ENCODE measurements at regions not wholly inside any gene's neighbourhood (a gene's known extent, or its start where the extent isn't known, plus 50 kb on each side); places are given as distances from the start of the nearest gene placed in this dataset.

GRCh38 chr12:98146043-98146442, 369.3 kb upstream of the TMPO start:
- TF ChIP-seq CTCF (conservative IDR thresholded peaks at IDR 0.05; ENCODE audit: low read length) (no peak), EZH2phosphoT487 (IDR thresholded peaks at IDR 0.05; ENCODE audit: borderline replicate concordance, low read depth, low read length) (no peak)
